Upper lobe of right lung (tissue), 1 donor: ENCODE measurements at regions not wholly inside any gene's neighbourhood (a gene's known extent, or its start where the extent isn't known, plus 50 kb on each side); places are given as distances from the start of the nearest gene placed in this dataset.

Experiments used
- ATAC-seq: fragments of 200-7000 bp; cut with Tn5 transposase; one replicate; pipeline ENCODE4 v1.9.1; 2020; ENCODE audit warnings: mild to moderate bottlenecking, moderate library complexity
- DNase-seq: peaks from one replicate; pipeline ENCODE4 v3.0.0-alpha.2; 2020
- H3K27ac ChIP-seq: fragments of 200-600 bp; one replicate; pipeline ENCODE4 v1.8.0; 2022
- H3K27me3 ChIP-seq: fragments of 200-600 bp; one replicate; pipeline ENCODE4 v1.8.0; 2022; ENCODE audit warnings: mild to moderate bottlenecking
- H3K36me3 ChIP-seq: fragments of 200-600 bp; one replicate; pipeline ENCODE4 v1.8.0; 2022
- H3K4me1 ChIP-seq: fragments of 200-600 bp; one replicate; pipeline ENCODE4 v1.8.0; 2022
- H3K4me3 ChIP-seq: fragments of 200-600 bp; one replicate; pipeline ENCODE4 v1.8.0; 2022; ENCODE audit warnings: mild to moderate bottlenecking
- H3K9me3 ChIP-seq: fragments of 200-600 bp; one replicate; pipeline ENCODE4 v1.8.0; 2022
- CTCF ChIP-seq: fragments of 200-600 bp; IDR thresholded peaks from one replicate; pipeline ENCODE4 v1.8.0; 2022; ENCODE audit warnings: antibody characterized with exemption
- intact Hi-C: fragments of 100-400 bp; cut with DNase I; formaldehyde crosslinking; loops from one replicate; pipeline ENCODE4 v1.11.0; 2022
- donor health status: DM: no; HTN: yes; CAD: no; lungs with severe emphysema.

- Histone ChIP-seq H3K4me1 (no peaks in the 10 kb centered on the region), H3K27me3 (no peaks in the 10 kb centered on the region), H3K4me3 (no peak overlapping the region), H3K27ac (no peak overlapping the region), H3K36me3 (no peaks in the 10 kb centered on the region), H3K9me3 (no peaks in the 10 kb centered on the region)
- no peak for TF ChIP-seq CTCF
- ATAC-seq (no peak), DNase-seq (no peak)
- intact Hi-C loops, result no loop called here
Observed at GRCh38 chr16:6048017-6048416, 950.4 kb upstream of the EEF2KMT start.

- Histone ChIP-seq H3K4me1 (no peaks in the 10 kb centered on the region), H3K4me3 (no peak overlapping the region), H3K27ac (no peak overlapping the region), H3K36me3 (no peaks in the 10 kb centered on the region), H3K27me3 (no peaks in the 10 kb centered on the region), H3K9me3 (no peaks in the 10 kb centered on the region)
- TF ChIP-seq CTCF, result no peak
- DNase-seq (no peak), ATAC-seq (no peak)
- intact Hi-C loops, result no loop called here
Observed at GRCh38 chr16:6047325-6047724, 949.7 kb upstream of the EEF2KMT start.

- no peak overlapping the region for H3K4me3 ChIP-seq
- H3K27me3 ChIP-seq, result no peaks in the 10 kb centered on the region
- H3K9me3 ChIP-seq, result no peaks in the 10 kb centered on the region
- H3K36me3 ChIP-seq, result no peaks in the 10 kb centered on the region
- intact Hi-C loops, result no loop called here
- no peak for TF ChIP-seq CTCF
- H3K27ac ChIP-seq, result no peak overlapping the region
- H3K4me1 ChIP-seq, result no peaks in the 10 kb centered on the region
- no peak for DNase-seq
- ATAC-seq, result no peak
Observed at GRCh38 chr16:6038941-6039645, 941.5 kb upstream of the EEF2KMT start.

- no peak overlapping the region for H3K4me3 ChIP-seq
- no peak for ATAC-seq
Observed at GRCh38 chr16:6035161-6035560, 937.6 kb upstream of the EEF2KMT start.

GRCh38 chr16:6034511-6034910 is 936.9 kb upstream of the EEF2KMT start:
- no peak overlapping the region for H3K4me3 ChIP-seq
- H3K36me3 ChIP-seq, result no peaks in the 10 kb centered on the region
- no peak overlapping the region for H3K27ac ChIP-seq
- no peak for TF ChIP-seq CTCF
- H3K9me3 ChIP-seq, result no peaks in the 10 kb centered on the region
- ATAC-seq (no peak), DNase-seq (no peak)
- intact Hi-C loops, result no loop called here
- no peaks in the 10 kb centered on the region for H3K27me3 ChIP-seq
- no peaks in the 10 kb centered on the region for H3K4me1 ChIP-seq

More at GRCh38 chr16:6035161-6035560, 937.6 kb upstream of the EEF2KMT start:
- Histone ChIP-seq H3K4me1 (no peaks in the 10 kb centered on the region), H3K27ac (no peak overlapping the region), H3K9me3 (no peaks in the 10 kb centered on the region), H3K36me3 (no peaks in the 10 kb centered on the region), H3K27me3 (no peaks in the 10 kb centered on the region)
- intact Hi-C loops, result no loop called here
- no peak for DNase-seq
- no peak for TF ChIP-seq CTCF

- Histone ChIP-seq H3K4me3 (no peak overlapping the region), H3K9me3 (no peaks in the 10 kb centered on the region), H3K27ac (no peak overlapping the region), H3K27me3 (no peaks in the 10 kb centered on the region), H3K36me3 (no peaks in the 10 kb centered on the region), H3K4me1 (no peaks in the 10 kb centered on the region)
- DNase-seq (no peak), ATAC-seq (no peak)
- no peak for TF ChIP-seq CTCF
- intact Hi-C loops, result no loop called here
Observed at GRCh38 chr16:6032438-6032837, 934.8 kb upstream of the EEF2KMT start.
